GM23248 (cell line): ENCODE measurements at regions not wholly inside any gene's neighbourhood (a gene's known extent, or its start where the extent isn't known, plus 50 kb on each side); places are given as distances from the start of the nearest gene placed in this dataset.

Experiments
- DNase-seq: peaks from one replicate; pipeline ENCODE4 v3.0.0-alpha.2; 2015
- H2AFZ ChIP-seq: fragments of 200-600 bp; sonication (generic); 2 replicates; pipeline ENCODE4 v1.6.1; 2016; ENCODE audit warnings: antibody characterized with exemption
- H3F3A ChIP-seq: fragments of 200-600 bp; sonication (generic); 2 replicates; pipeline ENCODE4 v1.6.1; 2016; ENCODE audit warnings: mild to moderate bottlenecking, antibody characterized with exemption, mixed run types; ENCODE audit not compliant: insufficient read depth
- H3K27ac ChIP-seq: fragments of 200-600 bp; sonication (generic); 2 replicates; pipeline ENCODE4 v1.5.1; 2016; ENCODE audit warnings: mild to moderate bottlenecking
- H3K27me3 ChIP-seq: fragments of 200-600 bp; sonication (generic); replicated peaks from 2 replicates; pipeline ENCODE4 v1.6.1; 2016; ENCODE audit warnings: mild to moderate bottlenecking; ENCODE audit not compliant: insufficient read depth
- H3K36me3 ChIP-seq: fragments of 200-600 bp; sonication (generic); 2 replicates; pipeline ENCODE4 v1.6.1; 2016; ENCODE audit warnings: low read depth, mild to moderate bottlenecking
- H3K4me1 ChIP-seq: fragments of 200-600 bp; sonication (generic); 2 replicates; pipeline ENCODE4 v1.6.1; 2016; ENCODE audit warnings: mild to moderate bottlenecking; ENCODE audit not compliant: insufficient read depth
- H3K4me2 ChIP-seq: fragments of 200-600 bp; sonication (generic); one replicate; pipeline ENCODE4 v1.6.1; 2016; ENCODE audit warnings: mild to moderate bottlenecking; ENCODE audit not compliant: unreplicated experiment
- H3K4me3 ChIP-seq: fragments of 200-600 bp; sonication (generic); 2 replicates; pipeline ENCODE4 v1.5.1; 2016; ENCODE audit warnings: mild to moderate bottlenecking
- H3K79me2 ChIP-seq: fragments of 200-600 bp; sonication (generic); 2 replicates; pipeline ENCODE4 v1.6.1; 2016; ENCODE audit warnings: mild to moderate bottlenecking; ENCODE audit not compliant: insufficient read depth
- H3K9ac ChIP-seq: fragments of 200-600 bp; sonication (generic); 2 replicates; pipeline ENCODE4 v1.6.1; 2016; ENCODE audit warnings: mild to moderate bottlenecking
- H3K9me2 ChIP-seq: fragments of 200-600 bp; sonication (generic); 2 replicates; pipeline ENCODE4 v1.6.1; 2016; ENCODE audit warnings: mixed run types, mild to moderate bottlenecking, moderate library complexity; ENCODE audit not compliant: insufficient read depth
- H3K9me3 ChIP-seq: fragments of 200-600 bp; sonication (generic); one replicate; pipeline ENCODE4 v1.6.1; 2017; ENCODE audit warnings: low read depth
- H4K20me1 ChIP-seq: fragments of 200-600 bp; sonication (generic); 2 replicates; pipeline ENCODE4 v1.6.0; 2016; ENCODE audit not compliant: insufficient read depth
- EZH2 ChIP-seq: fragments of 200-600 bp; sonication (generic); IDR thresholded peaks from 2 replicates; pipeline ENCODE4 v1.6.1; 2018; ENCODE audit warnings: antibody characterized with exemption, mild to moderate bottlenecking; ENCODE audit not compliant: insufficient read depth, poor library complexity, severe bottlenecking
- EZH2phosphoT487 ChIP-seq: fragments of 200-600 bp; sonication (generic); IDR thresholded peaks from 2 replicates; pipeline ENCODE4 v1.6.1; 2018; ENCODE audit warnings: antibody characterized with exemption, moderate library complexity, mild to moderate bottlenecking, low read depth; ENCODE audit not compliant: insufficient read depth
- WGBS, 2 experiments: methylation state at CpG; one replicate each; pipeline ENCODE4 v1.1.6; 2015 to 2017; ENCODE audit warnings: low lambda C conversion rate in 2 of 2, low coverage in 1 of 2; ENCODE audit errors: missing lambda C conversion rate in 2 of 2; 5-methylcytosine and 5-hydroxymethylcytosine counted together
- in situ Hi-C: fragments of 300-500 bp; cut with MboI; formaldehyde crosslinking; loops from 2 replicates; pipeline ENCODE4 v1.15.0; 2020

DNA sequence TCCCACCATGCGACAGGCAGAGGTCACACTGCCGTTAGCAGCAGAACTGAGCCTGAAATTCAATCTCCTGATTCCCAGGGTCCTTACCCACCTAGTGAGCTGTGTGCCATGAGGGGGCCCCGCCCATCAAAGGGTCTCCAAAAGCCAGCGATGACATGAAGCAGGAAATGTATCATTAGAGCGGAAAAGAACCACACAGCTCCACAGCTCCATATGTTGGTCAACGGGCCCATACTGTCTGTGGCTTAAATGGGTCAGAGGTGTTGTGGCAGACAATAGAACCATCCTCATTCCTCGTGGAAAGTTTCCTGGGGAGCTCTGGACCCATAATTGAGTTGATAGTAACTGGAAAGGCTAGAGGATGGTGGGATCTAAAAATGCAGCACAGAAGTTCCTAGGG, 68.1 kb upstream of the PODXL start:
- DNase-seq: no peak
- H3K4me2 ChIP-seq: no peak overlapping the region
- peaks cover 39% of the 10 kb centered on the region for H3K4me1 ChIP-seq
- no peaks in the 10 kb centered on the region for H3K9me3 ChIP-seq
- no peak overlapping the region for H3K4me3 ChIP-seq
- in situ Hi-C loops: no loop called here
- H3K9me2 ChIP-seq: no peaks in the 10 kb centered on the region
- no peaks in the 10 kb centered on the region for H4K20me1 ChIP-seq
- WGBS, 2 experiments: 93 to 94% methylated on average over 7 of the region's 7 CpGs
- TF ChIP-seq EZH2phosphoT487: no peak
- no peak for TF ChIP-seq EZH2
- no peaks in the 10 kb centered on the region for H3K79me2 ChIP-seq
- no peaks in the 10 kb centered on the region for H3K27me3 ChIP-seq
- H2AFZ ChIP-seq: no peak overlapping the region
- no peak overlapping the region for H3K27ac ChIP-seq
- H3K36me3 ChIP-seq: no peaks in the 10 kb centered on the region
- peaks cover 15% of the 10 kb centered on the region; the same call in 1 of the 2 replicates for H3F3A ChIP-seq
- no peak overlapping the region for H3K9ac ChIP-seq

DNA sequence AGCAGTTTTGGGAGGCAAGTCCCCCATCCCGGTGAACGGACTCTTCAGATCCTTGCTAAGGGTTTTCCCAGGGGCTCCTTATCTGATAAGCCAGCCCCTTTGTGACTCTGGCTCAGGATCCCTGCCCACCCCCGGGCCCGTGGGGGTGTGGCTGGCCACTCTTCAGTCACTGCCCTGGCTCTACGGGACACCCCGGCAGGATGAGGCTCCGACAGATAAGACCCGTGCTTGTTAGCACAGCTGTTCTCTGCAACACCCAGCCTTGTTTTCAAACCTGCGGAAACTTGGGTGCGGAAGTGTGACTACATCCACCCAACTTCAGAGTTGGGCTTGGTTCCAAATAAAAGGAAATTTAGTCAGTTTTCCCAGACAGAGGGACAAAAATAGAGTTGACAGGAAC, 66.7 kb upstream of the PODXL start:
- Histone ChIP-seq H3K27me3 (no peaks in the 10 kb centered on the region), H3K9ac (no peak overlapping the region), H3K4me1 (peaks cover 30% of the 10 kb centered on the region), H3K36me3 (no peaks in the 10 kb centered on the region), H3K9me2 (no peaks in the 10 kb centered on the region), H3K79me2 (no peaks in the 10 kb centered on the region), H4K20me1 (no peaks in the 10 kb centered on the region), H3K4me2 (no peak overlapping the region), H3K27ac (no peak overlapping the region), H3K4me3 (no peak overlapping the region), H3K9me3 (no peaks in the 10 kb centered on the region), H2AFZ (no peak overlapping the region), H3F3A (peaks cover 15% of the 10 kb centered on the region; the same call in 1 of the 2 replicates)
- DNase-seq: no peak
- 73 to 78% methylated on average over 10 of the region's 10 CpGs for WGBS, 2 experiments
- TF ChIP-seq EZH2 (no peak), EZH2phosphoT487 (no peak)
- in situ Hi-C loops: no loop called here

DNA sequence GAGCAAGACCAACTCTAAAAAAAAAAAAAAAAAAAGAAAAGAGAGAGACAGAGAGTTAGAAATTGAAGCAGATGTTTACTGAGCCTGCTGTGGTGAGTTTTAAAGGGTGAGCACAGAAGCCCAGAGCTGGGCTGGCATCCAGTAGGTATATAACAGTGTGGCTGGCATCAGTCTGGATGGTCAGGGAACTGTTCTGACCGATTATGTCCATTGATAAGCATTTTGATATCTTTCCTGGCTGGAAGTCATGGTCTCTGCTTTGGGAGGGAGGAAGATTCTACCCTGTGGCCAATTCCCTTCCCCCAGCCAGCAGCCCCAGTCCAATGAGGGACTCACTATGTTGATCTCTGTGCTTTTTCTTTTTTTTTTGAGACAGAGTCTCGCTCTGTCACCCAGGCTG, 65.2 kb upstream of the PODXL start:
- Histone ChIP-seq H3K4me1 (peaks cover 22% of the 10 kb centered on the region), H3K36me3 (no peaks in the 10 kb centered on the region), H2AFZ (no peak overlapping the region), H3K4me2 (no peak overlapping the region), H4K20me1 (no peaks in the 10 kb centered on the region), H3K79me2 (no peaks in the 10 kb centered on the region), H3K9me3 (no peaks in the 10 kb centered on the region), H3K9ac (no peak overlapping the region), H3F3A (peaks cover 14% of the 10 kb centered on the region; the same call in 1 of the 2 replicates), H3K27me3 (no peaks in the 10 kb centered on the region), H3K9me2 (no peaks in the 10 kb centered on the region), H3K27ac (no peak overlapping the region), H3K4me3 (no peak overlapping the region)
- TF ChIP-seq EZH2: no peak
- TF ChIP-seq EZH2phosphoT487: no peak
- in situ Hi-C loops: no loop called here
- no peak for DNase-seq
- 63 to 68% methylated on average over 2 of the region's 2 CpGs for WGBS, 2 experiments

- in situ Hi-C loops: no loop called here
- Histone ChIP-seq H3K36me3 (no peaks in the 10 kb centered on the region), H3K9me3 (no peaks in the 10 kb centered on the region), H3K9me2 (no peaks in the 10 kb centered on the region), H3F3A (peaks cover 7% of the 10 kb centered on the region; the same call in 1 of the 2 replicates), H2AFZ (no peak overlapping the region), H3K4me2 (no peak overlapping the region), H3K4me3 (no peak overlapping the region), H4K20me1 (no peaks in the 10 kb centered on the region), H3K4me1 (peaks cover 14% of the 10 kb centered on the region), H3K79me2 (no peaks in the 10 kb centered on the region), H3K9ac (no peak overlapping the region), H3K27me3 (no peaks in the 10 kb centered on the region), H3K27ac (no peak overlapping the region)
- DNase-seq: no peak
- WGBS, 2 experiments: 81% methylated on average over 8 of the region's 8 CpGs
- no peak for TF ChIP-seq EZH2phosphoT487
- no peak for TF ChIP-seq EZH2
These were observed 64.5 kb upstream of the PODXL start for GRCh38 chr7:131620673-131621609.
